K562 (cell line): ENCODE measurements at regions not wholly inside any gene's neighbourhood (a gene's known extent, or its start where the extent isn't known, plus 50 kb on each side); places are given as distances from the start of the nearest gene placed in this dataset.

Experiments used
- ATAC-seq: fragments of 200-7000 bp; cut with Tn5 transposase; 3 replicates; pipeline ENCODE4 v1.9.1; 2020; ENCODE audit warnings: moderate library complexity
- BruUV-seq: library from RNA; stranded (reverse); fragments of 400-500 nt; replicated peaks from 2 replicates; lab custom pipeline; 2021; lab: Mats Ljungman, UMichigan
- CTCF ChIA-PET: fragments of 300-600 bp; formaldehyde crosslinking; extraction: SDS; loops from one replicate; lab custom pipeline; 2021; ENCODE audit warnings: low intra/inter-chr PET ratio; lab: Yijun Ruan, JAX
- POLR2A ChIA-PET: fragments of 300-600, 350-650 bp; sonication (Branson Sonifier 250); formaldehyde crosslinking; extraction: SDS; loops from one replicate; lab custom pipeline; 2021; ENCODE audit warnings: antibody characterized with exemption, inconsistent platforms; lab: Yijun Ruan, JAX
- DNase-seq, 4 experiments: peaks; one replicate each; pipeline versions ENCODE4 v3.0.0 to v3.0.0-alpha.2; 2011 to 2018; ENCODE audit warnings: low spot score in 3 of 4, mixed read lengths in 3 of 4; ENCODE audit errors: extremely low read depth in 1 of 4
- FAIRE-seq: peaks from 2 replicates; lab custom pipeline; 2011; peaks lifted over from hg19 to GRCh38; lab: Jason Lieb, UNC
- H2AFZ ChIP-seq: 2 replicates; pipeline ENCODE4 v1.6.0; 2011; ENCODE audit warnings: low read depth, low read length, control low read depth, inconsistent platforms
- H3K27ac ChIP-seq: fragments of 200-600 bp; 3 replicates; pipeline ENCODE4 v1.8.0; 2011; ENCODE audit warnings: low read depth, mild to moderate bottlenecking, control low read depth, inconsistent platforms, low read length, moderate library complexity, mixed read lengths; ENCODE audit errors: extremely low read depth
- H3K27me3 ChIP-seq, 2 experiments: fragments of 300-600 bp in 1 of 2; 2 replicates in 1 of 2; 3 replicates in 1 of 2; pipeline versions ENCODE4 v1.6.0 to v1.8.0; 2011; ENCODE audit warnings: inconsistent platforms in 2 of 2, low read length in 2 of 2, mild to moderate bottlenecking in 1 of 2, mixed read lengths in 1 of 2, moderate library complexity in 1 of 2; ENCODE audit not compliant: control insufficient read depth in 2 of 2, insufficient read depth in 2 of 2
- H3K36me3 ChIP-seq: fragments of 300-600 bp; 3 replicates; pipeline ENCODE4 v1.8.0; 2011; ENCODE audit warnings: mild to moderate bottlenecking, low read length, inconsistent platforms; ENCODE audit not compliant: control insufficient read depth, insufficient read depth
- H3K4me1 ChIP-seq, 2 experiments: fragments of 200-600 bp in 1 of 2; replicated peaks in 1 of 2; 2 replicates in 1 of 2; 3 replicates in 1 of 2; pipeline versions ENCODE4 v1.5.1 to v1.8.0; 2011; ENCODE audit warnings: inconsistent platforms in 2 of 2, low read length in 2 of 2, mild to moderate bottlenecking in 1 of 2, mixed read lengths in 1 of 2, moderate library complexity in 1 of 2; ENCODE audit not compliant: control insufficient read depth in 2 of 2, insufficient read depth in 2 of 2
- H3K4me2 ChIP-seq: 2 replicates; pipeline ENCODE4 v1.6.1; 2011; ENCODE audit warnings: low read length, control low read depth, inconsistent platforms, mixed read lengths; ENCODE audit not compliant: insufficient read depth
- H3K4me3 ChIP-seq: fragments of 200-600 bp; sonication (generic), shearing (Covaris generic); 2 replicates; pipeline ENCODE4 v1.5.1; 2016; ENCODE audit warnings: control low read depth, inconsistent platforms
- H3K79me2 ChIP-seq: fragments of 200-600 bp; 3 replicates; pipeline ENCODE4 v1.8.0; 2011; ENCODE audit warnings: low read length, inconsistent platforms; ENCODE audit not compliant: control insufficient read depth, insufficient read depth
- H3K9ac ChIP-seq, 2 experiments: 2 replicates each; pipeline versions ENCODE4 v1.6.0 to v1.6.1; 2011; ENCODE audit warnings: low read depth in 2 of 2, low read length in 2 of 2, control low read depth in 1 of 2, inconsistent platforms in 1 of 2, mild to moderate bottlenecking in 1 of 2, mixed read lengths in 1 of 2; ENCODE audit not compliant: insufficient read depth in 1 of 2
- H3K9me1 ChIP-seq: one replicate; pipeline ENCODE4 v1.6.0; 2011; ENCODE audit warnings: inconsistent platforms, mild to moderate bottlenecking, low read length, moderate library complexity; ENCODE audit not compliant: control insufficient read depth, insufficient read depth
- H3K9me3 ChIP-seq: replicated peaks from 2 replicates; pipeline ENCODE4 v1.5.1; 2011; ENCODE audit warnings: low read depth, low read length, inconsistent platforms; ENCODE audit not compliant: control insufficient read depth, insufficient read depth
- H4K20me1 ChIP-seq: replicated peaks from 2 replicates; pipeline ENCODE4 v1.6.1; 2011; ENCODE audit warnings: low read length, inconsistent platforms, mixed read lengths; ENCODE audit not compliant: control insufficient read depth, insufficient read depth
- KDM1A ChIP-seq, 2 experiments: fragments of 450-650 bp; IDR thresholded peaks; 2 replicates each; pipeline ENCODE4 v1.6.1; 2016; ENCODE audit warnings: mild to moderate bottlenecking in 2 of 2
- KHSRP ChIP-seq: fragments of 450-650 bp; IDR thresholded peaks from 2 replicates; pipeline ENCODE4 v1.6.1; 2017
- NBN ChIP-seq: fragments of 450-650 bp; IDR thresholded peaks from 2 replicates; pipeline ENCODE4 v1.6.1; 2016; ENCODE audit warnings: low read depth, mild to moderate bottlenecking
- NCOA1 ChIP-seq: fragments of 450-650 bp; IDR thresholded peaks from 2 replicates; pipeline ENCODE4 v1.6.1; 2016; ENCODE audit warnings: low read depth
- NFYB ChIP-seq: IDR thresholded peaks from 2 replicates; pipeline ENCODE4 v1.6.1; 2011; ENCODE audit warnings: mild to moderate bottlenecking, moderate library complexity; ENCODE audit not compliant: insufficient read length; ENCODE audit errors: extremely low read depth
- PHB2 ChIP-seq: fragments of 450-650 bp; IDR thresholded peaks from 2 replicates; pipeline ENCODE4 v1.6.1; 2017; ENCODE audit warnings: low read depth
- POLR2G ChIP-seq: fragments of 200-400 bp; formaldehyde crosslinking; IDR thresholded peaks from 2 replicates; pipeline ENCODE4 v1.6.1; 2017; ENCODE audit warnings: low read depth, mild to moderate bottlenecking, antibody characterized with exemption, low read length, moderate library complexity
- POU5F1 ChIP-seq: fragments of 150-350 bp; IDR thresholded peaks from 2 replicates; pipeline ENCODE4 v1.6.1; 2014; ENCODE audit warnings: borderline replicate concordance, low read length, low read depth, mild to moderate bottlenecking; ENCODE audit not compliant: partially characterized antibody
- RB1 ChIP-seq: fragments of 450-650 bp; IDR thresholded peaks from 2 replicates; pipeline ENCODE4 v1.6.1; 2017; ENCODE audit warnings: low read depth, mild to moderate bottlenecking
- RBM22 ChIP-seq: fragments of 200-400 bp; formaldehyde crosslinking; IDR thresholded peaks from 2 replicates; pipeline ENCODE4 v1.6.1; 2018; ENCODE audit warnings: low read length, low read depth; ENCODE audit not compliant: poor library complexity, severe bottlenecking
- RNF2 ChIP-seq: sonication (generic); IDR thresholded peaks from 2 replicates; pipeline ENCODE4 v1.6.1; 2016
- SIX5 ChIP-seq, 2 experiments: IDR thresholded peaks; 2 replicates each; pipeline ENCODE4 v1.6.1; 2011; ENCODE audit warnings: low read length in 2 of 2, borderline replicate concordance in 1 of 2, low read depth in 1 of 2, mild to moderate bottlenecking in 1 of 2, moderate library complexity in 1 of 2; ENCODE audit not compliant: insufficient read depth in 1 of 2
- STAT5A ChIP-seq: IDR thresholded peaks from 2 replicates; pipeline ENCODE4 v1.6.1; 2012; ENCODE audit warnings: low read length, inconsistent platforms, borderline replicate concordance
- ZNF431 ChIP-seq: sonication (generic); formaldehyde crosslinking; IDR thresholded peaks from 2 replicates; pipeline ENCODE4 v1.8.0; 2022; ENCODE audit warnings: mild to moderate bottlenecking, missing genetic modification reagents
- WGBS: fragments of 100-300 bp; shearing (Covaris generic); methylation state at CpG from one replicate; pipeline ENCODE4 v1.1.6; 2016; ENCODE audit warnings: low coverage, mixed read lengths; ENCODE audit not compliant: insufficient coverage; ENCODE audit errors: missing lambda C conversion rate; 5-methylcytosine and 5-hydroxymethylcytosine counted together
- in situ Hi-C: fragments of 300-500 bp; cut with MboI; formaldehyde crosslinking; loops from 4 replicates; pipeline ENCODE4 v1.15.0; 2018; ENCODE audit warnings: inconsistent platforms, mixed read lengths
- intact Hi-C: fragments of 100-400 bp; cut with micrococcal nuclease; formaldehyde crosslinking; loops from 2 replicates; pipeline ENCODE4 v1.14.2; 2022
- TF ChIP-seq, protein P1 (sequence below): fragments of 450-650 bp; IDR thresholded peaks from 2 replicates; pipeline ENCODE4 v1.6.1; 2017; ENCODE audit warnings: antibody characterized with exemption
- TF ChIP-seq, protein P2 (sequence below): sonication (generic); formaldehyde crosslinking; IDR thresholded peaks from 2 replicates; pipeline ENCODE4 v1.8.1; 2023; ENCODE audit warnings: mild to moderate bottlenecking, missing genetic modification reagents
- TF ChIP-seq, protein P3 (sequence below): sonication (generic); formaldehyde crosslinking; IDR thresholded peaks from 2 replicates; pipeline ENCODE4 v1.4.0; 2020; ENCODE audit warnings: mild to moderate bottlenecking, missing genetic modification reagents

DNA sequence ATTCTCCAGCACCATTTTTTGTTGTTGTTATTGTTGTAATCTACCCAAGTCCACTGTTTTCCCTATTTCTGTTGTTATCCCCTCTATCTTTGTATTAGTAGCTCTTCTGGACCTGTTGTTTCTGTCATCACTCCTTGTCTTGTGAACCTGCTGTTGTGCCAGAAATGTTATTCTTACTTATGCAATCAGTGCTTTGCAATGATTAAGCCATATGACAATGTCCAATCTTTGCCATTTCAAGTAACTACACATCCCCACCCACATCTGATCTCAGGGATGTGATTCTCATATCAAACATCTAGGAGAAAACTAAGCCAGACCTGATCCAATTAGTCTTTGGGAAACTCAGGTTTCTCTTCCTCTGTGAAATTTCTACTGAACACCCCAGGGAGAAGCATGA lies 472.6 kb upstream of the KLHL1 start (continued):
- TF ChIP-seq KDM1A (IDR thresholded peaks at IDR 0.05) (no peak), NBN (no peak), ZNF431 (CRISPR knock-in tag) (no peak)

DNA sequence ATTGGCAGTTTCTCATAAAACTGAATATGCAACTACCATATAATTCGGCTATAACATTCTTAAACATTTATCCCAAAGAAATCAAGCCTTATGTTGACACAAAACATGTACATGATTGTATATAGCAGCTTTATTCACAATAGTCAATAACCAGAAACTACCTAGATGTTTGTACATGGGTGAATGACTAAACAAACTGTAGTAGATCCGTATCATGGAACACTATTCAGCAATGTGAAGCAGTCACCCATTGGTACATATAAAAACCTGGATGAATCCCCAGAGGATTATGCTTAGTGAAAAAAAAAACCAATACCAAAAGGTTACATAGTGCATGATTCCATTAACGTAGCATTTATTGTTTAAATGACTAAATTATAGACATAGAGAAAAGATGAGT lies 471.7 kb upstream of the KLHL1 start:
- ATAC-seq (no peak), DNase-seq (no peak), FAIRE-seq (no peak)
- no peak overlapping the region for H3K4me2 ChIP-seq
- H3K79me2 ChIP-seq, result no peaks in the 10 kb centered on the region
- H3K9me3 ChIP-seq, result no peaks in the 10 kb centered on the region
- 0% methylated on average over 2 of the region's 3 CpGs for WGBS
- H3K4me1 ChIP-seq, result no peaks in the 10 kb centered on the region
- CTCF ChIA-PET, result no interaction called here
- in situ Hi-C loops, result no loop called here
- POLR2A ChIA-PET, result no interaction called here
- H3K9me1 ChIP-seq, result no peaks in the 10 kb centered on the region
- no peaks in the 10 kb centered on the region for H3K36me3 ChIP-seq
- no TSS peak for BruUV-seq
- H3K4me3 ChIP-seq, result no peak overlapping the region
- intact Hi-C loops, result no loop called here
- H3K27me3 ChIP-seq, result no peaks in the 10 kb centered on the region
- no peaks in the 10 kb centered on the region for H4K20me1 ChIP-seq
- H3K27ac ChIP-seq, result no peak overlapping the region
- no peak overlapping the region for H2AFZ ChIP-seq
- H3K9ac ChIP-seq, result no peak overlapping the region
- TF ChIP-seq KHSRP, result no peak
- no peak for TF ChIP-seq NFYB
- TF ChIP-seq POU5F1, result no peak
- TF ChIP-seq STAT5A, result no peak
- no peak for TF ChIP-seq POLR2G
- TF ChIP-seq NCOA1, result no peak
- TF ChIP-seq, protein P1, sequence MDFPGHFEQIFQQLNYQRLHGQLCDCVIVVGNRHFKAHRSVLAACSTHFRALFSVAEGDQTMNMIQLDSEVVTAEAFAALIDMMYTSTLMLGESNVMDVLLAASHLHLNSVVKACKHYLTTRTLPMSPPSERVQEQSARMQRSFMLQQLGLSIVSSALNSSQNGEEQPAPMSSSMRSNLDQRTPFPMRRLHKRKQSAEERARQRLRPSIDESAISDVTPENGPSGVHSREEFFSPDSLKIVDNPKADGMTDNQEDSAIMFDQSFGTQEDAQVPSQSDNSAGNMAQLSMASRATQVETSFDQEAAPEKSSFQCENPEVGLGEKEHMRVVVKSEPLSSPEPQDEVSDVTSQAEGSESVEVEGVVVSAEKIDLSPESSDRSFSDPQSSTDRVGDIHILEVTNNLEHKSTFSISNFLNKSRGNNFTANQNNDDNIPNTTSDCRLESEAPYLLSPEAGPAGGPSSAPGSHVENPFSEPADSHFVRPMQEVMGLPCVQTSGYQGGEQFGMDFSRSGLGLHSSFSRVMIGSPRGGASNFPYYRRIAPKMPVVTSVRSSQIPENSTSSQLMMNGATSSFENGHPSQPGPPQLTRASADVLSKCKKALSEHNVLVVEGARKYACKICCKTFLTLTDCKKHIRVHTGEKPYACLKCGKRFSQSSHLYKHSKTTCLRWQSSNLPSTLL, result no peak
- TF ChIP-seq, protein P2, sequence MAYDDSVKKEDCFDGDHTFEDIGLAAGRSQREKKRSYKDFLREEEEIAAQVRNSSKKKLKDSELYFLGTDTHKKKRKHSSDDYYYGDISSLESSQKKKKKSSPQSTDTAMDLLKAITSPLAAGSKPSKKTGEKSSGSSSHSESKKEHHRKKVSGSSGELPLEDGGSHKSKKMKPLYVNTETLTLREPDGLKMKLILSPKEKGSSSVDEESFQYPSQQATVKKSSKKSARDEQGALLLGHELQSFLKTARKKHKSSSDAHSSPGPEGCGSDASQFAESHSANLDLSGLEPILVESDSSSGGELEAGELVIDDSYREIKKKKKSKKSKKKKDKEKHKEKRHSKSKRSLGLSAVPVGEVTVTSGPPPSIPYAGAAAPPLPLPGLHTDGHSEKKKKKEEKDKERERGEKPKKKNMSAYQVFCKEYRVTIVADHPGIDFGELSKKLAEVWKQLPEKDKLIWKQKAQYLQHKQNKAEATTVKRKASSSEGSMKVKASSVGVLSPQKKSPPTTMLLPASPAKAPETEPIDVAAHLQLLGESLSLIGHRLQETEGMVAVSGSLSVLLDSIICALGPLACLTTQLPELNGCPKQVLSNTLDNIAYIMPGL (CRISPR knock-in tag), result no peak
- TF ChIP-seq RB1, result no peak
- TF ChIP-seq, protein P3, sequence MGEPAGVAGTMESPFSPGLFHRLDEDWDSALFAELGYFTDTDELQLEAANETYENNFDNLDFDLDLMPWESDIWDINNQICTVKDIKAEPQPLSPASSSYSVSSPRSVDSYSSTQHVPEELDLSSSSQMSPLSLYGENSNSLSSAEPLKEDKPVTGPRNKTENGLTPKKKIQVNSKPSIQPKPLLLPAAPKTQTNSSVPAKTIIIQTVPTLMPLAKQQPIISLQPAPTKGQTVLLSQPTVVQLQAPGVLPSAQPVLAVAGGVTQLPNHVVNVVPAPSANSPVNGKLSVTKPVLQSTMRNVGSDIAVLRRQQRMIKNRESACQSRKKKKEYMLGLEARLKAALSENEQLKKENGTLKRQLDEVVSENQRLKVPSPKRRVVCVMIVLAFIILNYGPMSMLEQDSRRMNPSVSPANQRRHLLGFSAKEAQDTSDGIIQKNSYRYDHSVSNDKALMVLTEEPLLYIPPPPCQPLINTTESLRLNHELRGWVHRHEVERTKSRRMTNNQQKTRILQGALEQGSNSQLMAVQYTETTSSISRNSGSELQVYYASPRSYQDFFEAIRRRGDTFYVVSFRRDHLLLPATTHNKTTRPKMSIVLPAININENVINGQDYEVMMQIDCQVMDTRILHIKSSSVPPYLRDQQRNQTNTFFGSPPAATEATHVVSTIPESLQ (CRISPR knock-in tag), result no peak
- TF ChIP-seq PHB2, result no peak
- no peak for TF ChIP-seq RBM22
- no peak for TF ChIP-seq SIX5 (IDR thresholded peaks at IDR 0.05; ENCODE audit: borderline replicate concordance in 1 of 2, insufficient read depth in 1 of 2, low read depth in 1 of 2, low read length in 2 of 2)
- TF ChIP-seq RNF2, result no peak
